Central memory CD8-positive, alpha-beta T cell (primary cell): ENCODE measurements at regions not wholly inside any gene's neighbourhood (a gene's known extent, or its start where the extent isn't known, plus 50 kb on each side); places are given as distances from the start of the nearest gene placed in this dataset.
"Not testable (repeated sequence)": the region's sequence is repeated elsewhere in the genome, so short reads cannot be mapped to it uniquely, and the experiment has no call there.

Source experiments
- ATAC-seq: fragments of 150-1000 bp; cut with Tn5 transposase; replicated peaks from 2 replicates; pipeline ENCODE4 v1.10.0; 2022; ENCODE audit warnings: mild to moderate bottlenecking, moderate FRiP score, moderate number of reproducible peaks; ENCODE audit not compliant: poor library complexity, severe bottlenecking; ENCODE audit errors: extremely low read depth
- DNase-seq, 2 donors: peaks; one replicate each; pipeline ENCODE4 v3.0.0; 2021; ENCODE audit warnings: low spot score in 2 of 2
- H3K27ac Mint-ChIP-seq: one replicate; pipeline ENCODE4 v1.8.0; 2022; ENCODE audit warnings: low read depth, mild to moderate bottlenecking, moderate library complexity, mixed read lengths
- H3K27me3 Mint-ChIP-seq: one replicate; pipeline ENCODE4 v1.8.0; 2022; ENCODE audit warnings: mixed read lengths
- H3K36me3 Mint-ChIP-seq: one replicate; pipeline ENCODE4 v1.8.0; 2022; ENCODE audit warnings: mild to moderate bottlenecking, moderate library complexity, mixed read lengths; ENCODE audit not compliant: insufficient read depth
- H3K4me1 Mint-ChIP-seq: one replicate; pipeline ENCODE4 v1.8.0; 2022; ENCODE audit warnings: mixed read lengths
- H3K4me3 Mint-ChIP-seq: one replicate; pipeline ENCODE4 v1.8.0; 2022; ENCODE audit warnings: mild to moderate bottlenecking, moderate library complexity, mixed read lengths
- H3K9me3 Mint-ChIP-seq: one replicate; pipeline ENCODE4 v1.8.0; 2022; ENCODE audit warnings: mixed read lengths

GRCh38 chr16:59614466-59615240, 880.5 kb upstream of the GOT2 start:
- Mint-ChIP-seq H3K9me3 (peaks cover 30% of the 10 kb centered on the region), H3K36me3 (peaks cover 2% of the 10 kb centered on the region), H3K27ac (no peak overlapping the region), H3K4me1 (no peaks in the 10 kb centered on the region), H3K27me3 (no peaks in the 10 kb centered on the region), H3K4me3 (no peak overlapping the region)
- DNase-seq (no peak), ATAC-seq (no peak)

GRCh38 chr16:59612910-59613620, 878.9 kb upstream of the GOT2 start:
- DNase-seq, H3K4me3 Mint-ChIP-seq, H3K4me1 Mint-ChIP-seq, H3K36me3 Mint-ChIP-seq, ATAC-seq, H3K27ac Mint-ChIP-seq, H3K27me3 Mint-ChIP-seq: not testable (repeated sequence)
- H3K9me3 Mint-ChIP-seq, result peaks cover 33% of the 10 kb centered on the region

- Mint-ChIP-seq H3K9me3 (peaks cover 38% of the 10 kb centered on the region), H3K4me3 (no peak overlapping the region), H3K4me1 (no peaks in the 10 kb centered on the region), H3K27me3 (no peaks in the 10 kb centered on the region), H3K27ac (no peak overlapping the region), H3K36me3 (peaks cover 2% of the 10 kb centered on the region)
- ATAC-seq (no peak), DNase-seq (no peak)
Observed at GRCh38 chr16:59612094-59612493, 878.0 kb upstream of the GOT2 start.

- ATAC-seq, result no peak
- Mint-ChIP-seq H3K9me3 (peaks cover 41% of the 10 kb centered on the region), H3K27ac (no peak overlapping the region), H3K36me3 (no peaks in the 10 kb centered on the region), H3K4me1 (no peaks in the 10 kb centered on the region), H3K27me3 (no peaks in the 10 kb centered on the region), H3K4me3 (no peak overlapping the region)
- no peak for DNase-seq
Observed at GRCh38 chr16:59611556-59611955, 877.4 kb upstream of the GOT2 start.

- Mint-ChIP-seq H3K4me1 (no peaks in the 10 kb centered on the region), H3K9me3 (peaks cover 16% of the 10 kb centered on the region), H3K4me3 (no peak overlapping the region), H3K36me3 (no peaks in the 10 kb centered on the region), H3K27ac (no peak overlapping the region), H3K27me3 (no peaks in the 10 kb centered on the region)
- ATAC-seq (no peak), DNase-seq (no peak)
Observed at GRCh38 chr16:59605706-59606105, 871.6 kb upstream of the GOT2 start.

- Mint-ChIP-seq H3K4me1 (no peaks in the 10 kb centered on the region), H3K4me3 (no peak overlapping the region), H3K36me3 (no peaks in the 10 kb centered on the region), H3K27ac (no peak overlapping the region), H3K9me3 (peaks cover 10% of the 10 kb centered on the region), H3K27me3 (no peaks in the 10 kb centered on the region)
- ATAC-seq (no peak), DNase-seq (no peak)
Observed at GRCh38 chr16:59604354-59604753, 870.2 kb upstream of the GOT2 start.

GRCh38 chr16:59601452-59601851, 867.3 kb upstream of the GOT2 start:
- Mint-ChIP-seq H3K4me3 (no peak overlapping the region), H3K27ac (no peak overlapping the region), H3K9me3 (peaks cover 13% of the 10 kb centered on the region), H3K27me3 (no peaks in the 10 kb centered on the region), H3K36me3 (no peaks in the 10 kb centered on the region), H3K4me1 (no peaks in the 10 kb centered on the region)
- DNase-seq (no peak), ATAC-seq (no peak)

- ATAC-seq (no peak), DNase-seq (no peak)
- H3K4me1 Mint-ChIP-seq, result no peaks in the 10 kb centered on the region
- no peak overlapping the region for H3K4me3 Mint-ChIP-seq
- peaks cover 18% of the 10 kb centered on the region for H3K9me3 Mint-ChIP-seq
- H3K36me3 Mint-ChIP-seq, result no peaks in the 10 kb centered on the region
- no peak overlapping the region for H3K27ac Mint-ChIP-seq
- H3K27me3 Mint-ChIP-seq, result no peaks in the 10 kb centered on the region
Observed at GRCh38 chr16:59597269-59597668, 863.2 kb upstream of the GOT2 start.

GRCh38 chr16:59596693-59597092, 862.6 kb upstream of the GOT2 start:
- ATAC-seq, result no peak
- H3K27ac Mint-ChIP-seq, result no peak overlapping the region
- no peak overlapping the region for H3K4me3 Mint-ChIP-seq
- no peak for DNase-seq
- no peaks in the 10 kb centered on the region for H3K27me3 Mint-ChIP-seq
- H3K4me1 Mint-ChIP-seq, result no peaks in the 10 kb centered on the region
- H3K36me3 Mint-ChIP-seq, result no peaks in the 10 kb centered on the region
- H3K9me3 Mint-ChIP-seq, result peaks cover 18% of the 10 kb centered on the region

GRCh38 chr16:59593194-59593661, 859.1 kb upstream of the GOT2 start:
- Mint-ChIP-seq H3K27ac (no peak overlapping the region), H3K4me3 (no peak overlapping the region), H3K9me3 (peaks cover 24% of the 10 kb centered on the region), H3K36me3 (no peaks in the 10 kb centered on the region), H3K27me3 (no peaks in the 10 kb centered on the region), H3K4me1 (no peaks in the 10 kb centered on the region)
- DNase-seq (no peak), ATAC-seq (no peak)

- H3K36me3 Mint-ChIP-seq, result no peaks in the 10 kb centered on the region
- H3K27me3 Mint-ChIP-seq, result no peaks in the 10 kb centered on the region
- DNase-seq (no peak), ATAC-seq (no peak)
- H3K27ac Mint-ChIP-seq, result no peak overlapping the region
- H3K4me3 Mint-ChIP-seq, result no peak overlapping the region
- H3K4me1 Mint-ChIP-seq, result no peaks in the 10 kb centered on the region
- H3K9me3 Mint-ChIP-seq, result peaks cover 13% of the 10 kb centered on the region
Observed at GRCh38 chr16:59591480-59591879, 857.4 kb upstream of the GOT2 start.

GRCh38 chr16:59590845-59591244, 856.7 kb upstream of the GOT2 start:
- DNase-seq (no peak), ATAC-seq (no peak)
- Mint-ChIP-seq H3K9me3 (peaks cover 13% of the 10 kb centered on the region), H3K36me3 (no peaks in the 10 kb centered on the region), H3K4me3 (no peak overlapping the region), H3K27ac (no peak overlapping the region), H3K4me1 (no peaks in the 10 kb centered on the region), H3K27me3 (no peaks in the 10 kb centered on the region)

- Mint-ChIP-seq H3K27ac (no peak overlapping the region), H3K36me3 (no peaks in the 10 kb centered on the region), H3K27me3 (no peaks in the 10 kb centered on the region), H3K4me3 (no peak overlapping the region), H3K9me3 (peaks cover 13% of the 10 kb centered on the region), H3K4me1 (no peaks in the 10 kb centered on the region)
- DNase-seq, result no peak
- ATAC-seq, result no peak
Observed at GRCh38 chr16:59586331-59586730, 852.2 kb upstream of the GOT2 start.
